ENCODE measurements at regions not wholly inside any gene's neighbourhood (a gene's known extent, or its start where the extent isn't known, plus 50 kb on each side); places are given as distances from the start of the nearest gene placed in this dataset.

DNA sequence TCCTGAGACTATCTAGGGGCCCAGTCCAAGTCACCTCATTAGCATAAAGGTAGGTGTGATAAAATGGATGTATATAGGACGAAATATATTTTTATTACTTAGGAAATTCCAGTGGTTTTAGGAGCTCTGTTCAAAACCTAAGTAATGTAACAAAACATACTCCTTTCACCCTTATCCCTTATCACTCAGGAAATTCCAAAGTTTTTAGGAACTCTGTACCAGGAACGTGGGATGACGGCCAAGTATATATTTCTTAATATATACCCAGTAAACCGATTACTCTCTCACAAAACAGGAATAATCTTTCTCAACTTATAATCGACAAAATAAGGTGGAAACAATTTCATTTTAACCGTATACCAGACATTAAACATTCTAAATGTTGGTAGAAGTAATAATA lies 195.7 kb downstream of the ZPLD1 start:
- TF ChIP-seq POLR2A (IDR thresholded peaks at IDR 0.05; ENCODE audit: low read length) (no peak), GATA1 (IDR thresholded peaks at IDR 0.05; ENCODE audit: low read depth, low read length) (no peak)
